ENCODE measurements at regions not wholly inside any gene's neighbourhood (a gene's known extent, or its start where the extent isn't known, plus 50 kb on each side); places are given as distances from the start of the nearest gene placed in this dataset.
"Not testable (repeated sequence)": the region's sequence is repeated elsewhere in the genome, so short reads cannot be mapped to it uniquely, and the experiment has no call there.

DNA sequence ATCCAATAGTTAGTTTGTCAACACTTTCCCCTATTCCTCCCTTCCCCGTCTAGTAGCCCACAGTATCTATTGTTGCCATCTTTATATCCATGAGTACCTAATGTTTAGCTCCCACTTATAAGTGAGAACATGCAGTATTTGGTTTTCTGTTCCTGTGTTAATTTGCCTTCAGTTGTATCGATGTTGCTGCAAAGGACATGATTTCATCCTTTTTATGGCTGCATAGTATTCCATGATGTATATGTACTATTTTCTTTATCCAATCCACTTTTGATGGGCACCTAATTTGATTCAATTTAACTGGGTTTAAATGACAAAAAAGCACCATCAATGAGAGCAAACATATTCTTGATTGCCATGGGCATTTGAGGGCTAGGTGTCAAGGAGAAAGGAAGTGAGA lies 321.5 kb upstream of the TBX18 start:
- TF ChIP-seq, protein P1, sequence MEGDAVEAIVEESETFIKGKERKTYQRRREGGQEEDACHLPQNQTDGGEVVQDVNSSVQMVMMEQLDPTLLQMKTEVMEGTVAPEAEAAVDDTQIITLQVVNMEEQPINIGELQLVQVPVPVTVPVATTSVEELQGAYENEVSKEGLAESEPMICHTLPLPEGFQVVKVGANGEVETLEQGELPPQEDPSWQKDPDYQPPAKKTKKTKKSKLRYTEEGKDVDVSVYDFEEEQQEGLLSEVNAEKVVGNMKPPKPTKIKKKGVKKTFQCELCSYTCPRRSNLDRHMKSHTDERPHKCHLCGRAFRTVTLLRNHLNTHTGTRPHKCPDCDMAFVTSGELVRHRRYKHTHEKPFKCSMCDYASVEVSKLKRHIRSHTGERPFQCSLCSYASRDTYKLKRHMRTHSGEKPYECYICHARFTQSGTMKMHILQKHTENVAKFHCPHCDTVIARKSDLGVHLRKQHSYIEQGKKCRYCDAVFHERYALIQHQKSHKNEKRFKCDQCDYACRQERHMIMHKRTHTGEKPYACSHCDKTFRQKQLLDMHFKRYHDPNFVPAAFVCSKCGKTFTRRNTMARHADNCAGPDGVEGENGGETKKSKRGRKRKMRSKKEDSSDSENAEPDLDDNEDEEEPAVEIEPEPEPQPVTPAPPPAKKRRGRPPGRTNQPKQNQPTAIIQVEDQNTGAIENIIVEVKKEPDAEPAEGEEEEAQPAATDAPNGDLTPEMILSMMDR (conservative IDR thresholded peaks at IDR 0.05; ENCODE audit: low read depth): no peak
- no peak overlapping the region for H3K27ac ChIP-seq
- POLR2A ChIA-PET (ENCODE audit: low non-redundant PET): no interaction called here
- CTCF ChIA-PET: interaction anchor here (0.7 kb wide), 1 partner anchor 303 kb away, joined by 3 read pairs; no protein-coding TSS in a partner anchor
- no peak for DNase-seq (ENCODE audit: low spot score)

DNA sequence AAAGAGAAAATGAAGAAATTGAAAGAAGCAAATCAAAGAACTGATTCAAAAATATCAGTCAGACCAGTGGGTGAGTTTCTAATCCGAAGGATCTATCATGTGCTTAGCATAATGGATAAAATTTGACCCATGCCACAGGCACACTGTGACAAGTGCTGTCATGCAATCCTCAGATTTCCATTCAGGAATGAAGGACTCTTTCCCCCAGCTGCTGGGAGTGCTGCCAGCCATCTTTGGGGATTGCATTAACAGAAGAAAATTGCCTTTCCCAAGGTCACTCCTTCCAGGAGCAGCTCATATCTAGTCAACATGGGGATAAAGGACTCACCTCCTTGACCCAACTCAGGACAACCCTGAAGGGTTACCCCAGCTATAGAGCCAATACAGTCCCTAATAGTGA lies 316.7 kb upstream of the TBX18 start:
- ChIA-PET CTCF (interaction anchor here (0.6 to 0.7 kb wide), 2 partner anchors 138 to 263 kb away, joined by 3 read pairs; no protein-coding TSS in a partner anchor), POLR2A (ENCODE audit: low non-redundant PET) (no interaction called here)
- no peak overlapping the region for H3K27ac ChIP-seq
- TF ChIP-seq, protein P1 (conservative IDR thresholded peaks at IDR 0.05; ENCODE audit: low read depth): no peak
- DNase-seq (ENCODE audit: low spot score): no peak

DNA sequence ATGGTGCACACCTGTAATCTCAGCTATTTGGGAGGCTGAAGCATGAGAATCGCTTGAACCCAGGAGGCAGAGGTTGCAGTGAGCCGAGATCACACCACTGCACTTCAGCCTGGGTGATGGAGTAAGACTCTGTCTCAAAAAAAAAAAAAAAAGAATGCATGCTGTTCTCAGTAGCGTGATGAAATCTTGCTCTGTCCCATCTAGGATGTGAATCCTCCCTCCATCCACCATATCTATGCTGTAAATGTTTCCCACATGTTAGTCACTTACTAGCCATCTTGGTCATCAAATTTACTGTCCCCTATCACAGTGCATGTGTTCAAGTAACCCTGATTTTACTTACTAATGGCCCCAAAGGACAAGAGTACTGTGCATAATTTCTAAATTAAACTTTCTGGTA lies 315.4 kb upstream of the TBX18 start:
- ChIA-PET POLR2A (ENCODE audit: low non-redundant PET) (no interaction called here), CTCF (no interaction called here)
- no peak for DNase-seq (ENCODE audit: low spot score)
- TF ChIP-seq, protein P1 (conservative IDR thresholded peaks at IDR 0.05; ENCODE audit: low read depth): no peak
- no peak overlapping the region for H3K27ac ChIP-seq

DNA sequence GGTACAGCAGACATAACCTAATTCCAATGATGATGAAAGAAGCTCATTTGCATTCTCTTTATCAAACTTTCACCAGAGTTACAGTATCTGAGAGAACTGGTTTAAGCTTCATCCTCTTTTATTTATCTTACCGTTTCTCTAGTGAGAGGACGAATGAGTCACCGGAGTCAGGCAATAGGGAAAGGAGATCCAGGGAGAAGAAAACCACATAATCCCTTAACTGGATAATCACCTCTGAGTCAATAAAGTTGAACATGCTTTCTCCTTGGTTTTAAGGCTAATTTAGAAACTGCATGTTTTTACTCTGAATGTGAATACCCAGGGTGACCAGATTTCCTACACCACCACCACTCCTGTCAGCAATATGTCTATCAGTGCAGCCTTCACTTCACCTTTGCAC lies 313.7 kb upstream of the TBX18 start:
- DNase-seq (ENCODE audit: low spot score): peak; percentile 74
- TF ChIP-seq, protein P1 (conservative IDR thresholded peaks at IDR 0.05; ENCODE audit: low read depth): no peak
- no peak overlapping the region for H3K27ac ChIP-seq
- POLR2A ChIA-PET (ENCODE audit: low non-redundant PET): no interaction called here
- CTCF ChIA-PET: no interaction called here

DNA sequence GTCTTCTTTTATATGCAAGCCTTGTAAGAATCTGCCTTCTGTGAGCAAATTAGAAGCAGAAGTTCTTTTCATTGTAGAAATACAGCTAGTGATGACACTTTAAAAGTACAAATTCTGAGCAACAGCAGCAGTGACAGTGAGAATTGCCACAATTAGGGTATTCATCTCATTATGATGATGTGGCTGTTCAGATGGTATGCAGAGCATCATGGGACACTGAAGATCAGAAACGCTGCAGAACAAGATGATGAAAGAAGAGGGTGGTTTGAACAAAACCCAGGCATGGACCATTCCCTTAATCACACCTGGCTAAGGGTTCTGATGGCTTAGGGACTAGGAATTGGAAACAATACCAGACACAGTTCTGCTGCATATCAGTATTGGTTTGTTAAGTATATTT lies 312.7 kb upstream of the TBX18 start:
- no peak for DNase-seq (ENCODE audit: low spot score)
- no peak overlapping the region for H3K27ac ChIP-seq
- ChIA-PET POLR2A (ENCODE audit: low non-redundant PET) (no interaction called here), CTCF (no interaction called here)
- TF ChIP-seq, protein P1 (conservative IDR thresholded peaks at IDR 0.05; ENCODE audit: low read depth): no peak

DNA sequence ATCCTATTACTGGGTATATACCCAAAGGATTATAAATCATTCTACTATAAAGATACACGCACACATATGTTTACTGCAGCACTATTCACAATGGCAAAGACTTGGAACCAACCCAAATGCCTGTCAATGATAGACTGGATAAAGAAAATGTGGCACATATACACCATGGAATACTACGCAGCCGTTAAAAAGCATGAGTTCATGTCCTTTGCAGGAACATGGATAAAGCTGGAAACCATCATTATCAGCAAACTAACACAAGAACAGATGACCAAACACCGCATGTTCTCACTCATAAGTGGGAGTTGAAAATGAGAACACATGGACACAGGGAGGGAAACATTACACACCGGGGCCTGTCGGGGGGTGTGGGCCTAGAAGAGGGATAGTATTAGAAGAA lies 307.4 kb upstream of the TBX18 start:
- CTCF ChIA-PET; POLR2A ChIA-PET (ENCODE audit: low non-redundant PET): not testable (repeated sequence)

DNA sequence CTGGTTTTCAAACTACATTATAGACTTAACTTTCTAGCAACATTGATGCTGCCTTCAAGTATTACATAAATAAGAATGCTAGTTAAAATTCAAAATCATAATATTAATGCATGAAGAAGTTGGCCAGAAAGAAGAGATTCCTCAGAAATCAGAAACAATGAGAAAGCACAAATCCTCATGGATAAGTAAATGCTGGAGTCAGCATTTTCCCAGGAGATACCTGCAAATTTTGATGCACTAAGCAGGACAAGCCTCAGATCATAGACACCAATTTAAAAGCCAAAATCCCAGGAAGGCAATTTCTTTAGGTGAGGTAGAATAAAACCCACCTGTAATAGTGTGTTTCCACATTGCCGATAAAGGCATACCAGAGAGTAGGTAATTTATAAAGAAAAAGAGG lies 305.2 kb upstream of the TBX18 start:
- no peak for DNase-seq (ENCODE audit: low spot score)
- POLR2A ChIA-PET (ENCODE audit: low non-redundant PET): no interaction called here
- no peak overlapping the region for H3K27ac ChIP-seq
- TF ChIP-seq, protein P1 (conservative IDR thresholded peaks at IDR 0.05; ENCODE audit: low read depth): no peak
- CTCF ChIA-PET: no interaction called here

More for the DNA sequence above, 307.4 kb upstream of the TBX18 start:
- not testable (repeated sequence) for DNase-seq (ENCODE audit: low spot score); H3K27ac ChIP-seq

Measured in RWPE1 (cell line).